Glomerular visceral epithelial cell (primary cell): ENCODE measurements at regions not wholly inside any gene's neighbourhood (a gene's known extent, or its start where the extent isn't known, plus 50 kb on each side); places are given as distances from the start of the nearest gene placed in this dataset.

Experiments used
- DNase-seq: peaks from one replicate; pipeline ENCODE4 v3.0.0-alpha.2; 2016; ENCODE audit errors: extremely low spot score

GRCh38 chr13:22287343-22287920, 616.6 kb downstream of the FGF9 start:
- DNase-seq = no peak

DNA sequence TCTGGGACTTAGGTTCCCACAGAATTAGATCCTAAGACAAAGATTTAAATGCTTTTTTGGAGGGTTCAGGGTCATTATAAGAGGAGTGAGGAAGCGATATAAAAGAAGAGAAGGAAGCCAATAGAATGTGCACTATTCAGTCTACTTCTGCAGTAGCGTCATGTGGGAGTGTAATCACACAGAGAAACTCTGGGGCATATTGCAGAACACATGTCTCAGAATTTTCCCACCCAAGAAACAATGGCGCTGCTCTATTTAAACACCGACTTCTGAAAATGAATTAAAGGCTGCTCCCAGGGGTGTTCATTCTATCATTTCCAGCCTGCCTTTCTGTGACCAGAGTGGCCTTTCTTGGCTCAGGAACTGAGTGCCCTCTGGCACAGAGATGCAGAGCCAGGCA, 617.6 kb downstream of the FGF9 start:
- no peak for DNase-seq

DNA sequence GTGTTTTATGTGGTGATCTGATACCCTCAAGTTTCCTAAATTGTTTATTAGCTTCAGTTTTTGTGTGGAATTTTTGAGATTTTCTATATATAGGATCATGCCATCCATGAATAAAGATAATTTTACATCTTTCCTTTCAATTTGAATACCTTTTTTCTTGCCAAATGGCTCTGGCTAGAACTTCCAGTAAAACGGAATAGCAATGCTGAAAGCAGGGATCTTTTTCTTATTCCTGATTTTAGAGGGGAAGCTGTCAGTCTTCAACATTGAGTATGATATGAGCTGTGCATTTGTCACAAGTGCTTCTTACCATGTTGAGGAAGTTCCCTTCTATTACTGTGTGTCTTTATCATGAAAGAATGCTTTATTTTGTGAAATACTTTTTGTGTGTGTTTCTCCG, 618.8 kb downstream of the FGF9 start:
- no peak for DNase-seq

DNA sequence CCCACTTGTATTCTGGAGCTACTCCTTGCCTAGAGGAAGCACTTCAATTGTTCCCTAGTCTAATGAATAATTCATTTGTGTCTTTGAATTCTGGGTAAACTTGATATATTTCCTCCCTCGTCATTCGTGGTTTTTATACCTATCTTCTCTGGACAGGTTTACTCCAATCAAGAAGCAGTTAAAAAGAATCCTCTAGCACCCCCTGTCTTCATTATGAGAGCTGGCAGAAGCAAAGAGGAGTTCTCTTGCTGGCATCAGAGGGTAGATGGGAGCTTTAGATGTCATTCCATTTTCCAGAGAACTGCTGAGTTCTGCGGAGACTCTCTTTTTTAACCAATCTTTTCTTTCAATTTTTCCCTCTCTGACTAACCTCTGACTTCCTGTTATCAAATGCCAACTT, 627.7 kb downstream of the FGF9 start:
- no peak for DNase-seq

DNA sequence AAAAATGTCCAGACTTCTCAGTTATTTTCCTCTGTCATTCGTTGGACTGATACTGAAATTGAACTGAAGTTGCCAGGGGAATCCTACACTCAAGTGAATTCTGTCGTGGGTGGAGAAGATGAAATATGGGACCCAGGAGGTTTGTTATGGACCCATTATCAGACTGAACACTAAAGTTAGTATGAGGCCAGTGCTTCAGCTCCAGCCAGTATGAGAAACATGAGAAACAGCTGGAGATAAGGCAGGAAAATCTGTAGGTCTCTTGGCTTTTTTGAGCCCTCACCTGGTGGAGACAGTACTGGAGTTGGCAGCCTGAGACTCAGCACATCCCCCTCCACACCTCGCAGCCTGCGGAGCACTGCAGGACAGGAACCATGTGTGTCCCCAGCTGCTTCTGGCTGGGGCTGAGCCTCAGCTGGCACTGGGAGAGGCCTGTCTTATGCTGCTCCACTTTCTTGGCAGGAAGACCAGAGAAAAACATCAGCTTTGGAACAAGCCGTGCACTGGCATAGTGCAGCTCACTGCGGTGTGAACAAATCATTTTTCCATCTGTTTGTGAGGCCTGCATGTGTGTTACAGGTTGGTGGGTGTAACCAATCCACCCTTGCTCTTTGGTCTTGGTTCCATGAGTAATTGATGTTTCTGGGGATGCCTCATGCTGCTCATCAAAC, 641.0 kb downstream of the FGF9 start:
- DNase-seq = no peak

DNA sequence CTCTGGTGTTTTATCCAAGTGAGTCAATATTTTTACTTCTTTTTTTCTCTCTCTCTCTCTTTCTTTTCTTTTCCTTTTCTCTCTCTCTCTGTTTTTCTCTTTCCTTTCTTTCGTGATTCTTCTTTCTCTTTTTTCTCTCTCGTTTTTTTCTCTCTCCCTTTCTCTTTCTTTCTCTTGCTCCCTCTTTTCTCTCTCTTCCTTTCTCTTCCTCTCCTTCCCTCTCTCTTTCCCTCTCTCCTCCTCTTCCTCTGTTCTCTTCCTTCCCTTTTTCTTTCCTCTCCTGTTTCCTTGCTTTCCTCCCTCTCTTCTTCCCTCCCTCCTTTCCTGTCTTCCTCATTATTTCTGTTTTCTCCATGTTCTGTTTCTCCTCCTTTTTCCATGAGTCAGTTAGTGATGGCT, 641.5 kb downstream of the FGF9 start:
- DNase-seq = no peak

GRCh38 chr13:22316494-22317025, 645.7 kb downstream of the FGF9 start:
- no peak for DNase-seq

DNA sequence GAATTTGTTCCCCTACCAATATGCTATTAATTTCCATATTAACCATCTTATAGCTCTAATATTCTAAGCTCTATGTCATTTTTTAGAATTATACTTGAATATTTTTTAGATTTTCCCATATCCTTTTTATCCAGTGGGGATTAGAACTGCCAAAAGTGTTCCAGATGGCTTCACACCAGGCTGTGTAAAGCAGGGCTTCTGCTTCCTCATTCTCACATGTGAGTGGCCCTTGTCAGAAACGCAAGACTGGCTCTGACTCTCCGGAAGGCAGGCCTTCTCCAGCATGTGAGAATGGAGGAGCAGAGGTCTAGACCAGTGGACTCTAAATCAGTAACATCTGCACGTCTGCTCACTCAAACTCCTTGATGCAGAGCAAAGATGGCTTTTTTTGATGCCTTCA, 650.1 kb downstream of the FGF9 start:
- DNase-seq = no peak

GRCh38 chr13:22325761-22326160, 654.9 kb downstream of the FGF9 start:
- DNase-seq = no peak

GRCh38 chr13:22332416-22332815, 661.5 kb downstream of the FGF9 start:
- no peak for DNase-seq

GRCh38 chr13:22336460-22336859, 665.6 kb downstream of the FGF9 start:
- no peak for DNase-seq

GRCh38 chr13:22357132-22357531, 686.3 kb downstream of the FGF9 start:
- no peak for DNase-seq

- DNase-seq = no peak
These were observed 698.2 kb downstream of the FGF9 start for GRCh38 chr13:22369090-22369489.

DNA sequence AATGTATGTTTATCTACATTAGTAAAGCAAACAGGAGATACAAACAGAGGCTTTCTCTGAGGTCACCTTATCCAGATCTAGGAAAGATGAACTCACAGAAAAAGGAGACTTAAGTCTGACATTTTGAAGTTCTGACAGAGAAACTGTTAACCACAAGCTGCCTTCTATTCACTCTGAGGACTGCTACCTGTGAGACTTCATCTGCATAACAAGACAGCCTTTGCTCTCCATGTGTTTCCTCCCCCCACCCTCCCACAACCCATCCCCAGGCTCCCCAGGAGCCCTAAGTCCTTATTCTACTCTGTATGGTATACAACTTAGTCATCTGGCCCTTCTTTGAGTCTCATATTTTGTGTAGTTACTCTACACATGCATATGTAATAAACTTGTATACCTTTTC, 699.0 kb downstream of the FGF9 start:
- DNase-seq = no peak

- DNase-seq = no peak
These were observed 701.4 kb downstream of the FGF9 start for GRCh38 chr13:22372261-22372660.

DNA sequence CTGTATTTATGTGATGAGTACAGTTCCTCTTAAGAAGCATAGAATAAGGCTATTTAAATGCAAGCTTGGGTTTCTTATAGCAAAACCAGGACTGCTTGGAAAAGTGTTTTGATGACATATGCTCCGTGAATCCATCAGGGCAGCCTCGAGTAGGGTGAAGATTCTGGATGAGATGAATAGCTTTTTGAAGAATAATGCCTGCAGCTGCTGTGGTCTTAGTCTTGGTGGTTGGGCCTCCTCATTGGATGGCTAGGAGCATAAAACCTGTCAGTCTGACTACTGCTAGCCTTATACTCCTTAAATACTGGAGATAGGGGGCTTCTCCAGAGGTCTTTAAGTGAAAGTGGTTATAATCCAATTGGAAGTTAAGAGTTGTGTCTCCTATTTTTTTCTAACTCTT, 704.3 kb downstream of the FGF9 start:
- no peak for DNase-seq

GRCh38 chr13:22387899-22388298, 717.0 kb downstream of the FGF9 start:
- no peak for DNase-seq

- DNase-seq = no peak
These were observed 729.0 kb downstream of the FGF9 start for GRCh38 chr13:22399801-22400420.

DNA sequence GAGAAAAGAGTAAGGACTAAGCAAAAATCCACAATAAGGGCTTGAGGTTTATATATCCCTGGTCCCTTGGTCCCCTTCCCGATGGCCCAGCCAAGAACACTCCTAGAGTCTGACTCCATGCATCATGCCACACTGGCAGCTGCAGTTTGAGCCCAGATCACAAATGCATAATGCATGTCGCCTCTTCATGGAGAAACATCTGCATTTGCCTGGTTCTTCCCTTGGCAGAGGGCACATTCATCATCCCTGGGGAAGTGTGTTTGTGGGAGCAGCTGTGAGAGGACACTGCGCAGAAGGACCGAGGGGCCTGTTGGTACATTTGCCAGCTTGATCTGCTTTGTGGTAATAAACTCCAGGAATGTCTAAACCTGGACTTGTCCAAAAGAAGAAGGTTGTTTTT, 731.8 kb downstream of the FGF9 start:
- DNase-seq = no peak

DNA sequence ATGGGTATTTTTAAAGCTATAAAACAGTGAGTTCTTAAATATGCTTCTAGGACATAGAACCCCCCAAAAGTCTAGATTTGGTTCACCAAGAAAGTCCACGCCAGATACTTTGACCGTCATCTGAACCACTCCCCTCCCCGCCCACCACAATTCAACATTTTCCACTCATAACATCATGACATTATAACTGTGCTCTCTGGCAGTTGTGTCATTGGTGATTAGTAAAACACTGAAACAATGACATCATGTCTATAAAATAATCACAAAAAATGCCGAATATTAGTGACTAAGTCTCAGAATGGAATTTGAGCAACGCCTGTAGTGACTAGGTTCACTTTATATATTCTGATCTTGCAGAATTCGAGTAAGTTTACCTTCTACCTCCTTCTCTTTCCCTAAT, 732.3 kb downstream of the FGF9 start:
- DNase-seq = no peak

DNA sequence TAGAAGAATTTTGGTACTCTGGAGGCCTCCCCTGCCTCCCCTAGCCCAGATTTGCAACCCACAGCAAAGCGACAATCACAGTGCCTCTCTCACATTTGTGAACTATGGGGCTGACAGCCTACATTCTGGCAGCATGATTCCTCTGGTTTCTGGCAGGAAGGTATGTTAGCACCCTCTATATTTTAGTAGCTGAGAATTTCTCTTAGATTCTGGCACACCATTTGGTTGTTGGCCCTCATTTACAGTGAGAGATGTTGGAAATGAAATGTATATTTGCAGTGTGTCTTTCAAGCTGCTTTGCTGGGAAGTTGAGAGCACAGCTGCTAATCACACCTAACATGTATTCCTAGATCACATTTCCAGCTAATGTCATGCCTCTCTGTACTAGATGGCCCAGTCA, 735.0 kb downstream of the FGF9 start:
- DNase-seq = no peak

DNA sequence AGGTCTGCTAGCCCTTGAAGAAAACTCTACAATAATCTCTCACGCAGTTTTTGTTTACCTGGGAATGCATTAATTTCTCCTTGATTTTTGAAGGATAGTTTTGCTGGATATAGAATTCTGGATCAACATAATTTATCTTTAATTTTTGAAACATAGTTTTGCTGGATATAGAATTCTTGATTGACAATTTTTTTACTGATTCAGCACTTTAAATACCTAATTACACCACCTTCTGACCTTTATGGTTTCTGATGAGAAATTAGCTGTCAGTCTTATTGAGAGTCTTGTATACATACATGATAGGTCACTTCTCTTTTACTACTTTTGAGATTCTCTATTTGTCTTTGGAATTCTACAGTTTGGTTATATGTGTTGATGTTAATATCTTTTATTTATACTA, 741.6 kb downstream of the FGF9 start:
- no peak for DNase-seq

- no peak for DNase-seq
These were observed 751.1 kb downstream of the FGF9 start for GRCh38 chr13:22422023-22422422.
